ENCODE measurements at regions not wholly inside any gene's neighbourhood (a gene's known extent, or its start where the extent isn't known, plus 50 kb on each side); places are given as distances from the start of the nearest gene placed in this dataset.

- CTCF ChIA-PET (ENCODE audit: low intra/inter-chr PET ratio, low total read pairs), result no interaction called here
Observed at GRCh38 chr1:234941321-234942011, 187.2 kb downstream of the TOMM20 start.

More at GRCh38 chr1:234941321-234942011, 187.2 kb downstream of the TOMM20 start:
- Histone ChIP-seq H3K9ac (ENCODE audit: insufficient read depth, low read depth, low read length) (no peak overlapping the region), H3K27me3 (ENCODE audit: control insufficient read depth in 1 of 2, insufficient read depth in 2 of 2, low read length in 2 of 2) (no peaks in the 10 kb centered on the region), H3K36me3 (replicated peaks in 1 of 2; ENCODE audit: control insufficient read depth in 1 of 2, insufficient read depth in 2 of 2, low read length in 2 of 2) (no peaks in the 10 kb centered on the region), H3K4me2 (ENCODE audit: low read depth, low read length) (no peak overlapping the region), H3K79me2 (ENCODE audit: insufficient read depth, low read length) (no peaks in the 10 kb centered on the region), H3K9me3 (ENCODE audit: low read length) (no peaks in the 10 kb centered on the region), H2AFZ (ENCODE audit: low read length) (no peak overlapping the region), H3K4me3 (replicated peaks in 1 of 3; ENCODE audit: insufficient read depth in 1 of 3, low read depth in 2 of 3, low read length in 3 of 3) (no peak overlapping the region), H3K4me1 (ENCODE audit: insufficient read depth, low read length) (peaks cover 16% of the 10 kb centered on the region), H4K20me1 (ENCODE audit: insufficient read depth, low read length) (no peaks in the 10 kb centered on the region), H3K27ac (ENCODE audit: extremely low read length, insufficient read depth, low read length) (no peak overlapping the region)
- ATAC-seq (no peak), DNase-seq (ENCODE audit: low spot score) (no peak), FAIRE-seq (no peak)
- in situ Hi-C loops (cut with HindIII; ENCODE audit: extremely low pct_ligation_motif_present, low pct_unique_long_range_greater_than_20kb) (no loop called here), intact Hi-C loops (cut with micrococcal nuclease; ENCODE audit: unreplicated experiment) (no loop called here)
- TF ChIP-seq AGO1 (IDR thresholded peaks at IDR 0.05; ENCODE audit: low read depth, low read length, poor library complexity, severe bottlenecking) (no peak), FIP1L1 (IDR thresholded peaks at IDR 0.05; ENCODE audit: borderline replicate concordance, insufficient read depth, low read depth, low read length) (no peak), BHLHE40 (IDR thresholded peaks at IDR 0.05; ENCODE audit: low read length) (no peak), MAF1 (CRISPR knock-in tag; IDR thresholded peaks at IDR 0.05; ENCODE audit: borderline replicate concordance) (no peak), KLF12 (CRISPR knock-in tag; IDR thresholded peaks at IDR 0.05; ENCODE audit: borderline replicate concordance) (no peak), CEBPG (CRISPR knock-in tag; IDR thresholded peaks at IDR 0.05) (no peak), GMEB1 (CRISPR knock-in tag; IDR thresholded peaks at IDR 0.05; ENCODE audit: borderline replicate concordance) (no peak), ZNF691 (CRISPR knock-in tag; IDR thresholded peaks at IDR 0.05; ENCODE audit: borderline replicate concordance, low read depth) (no peak), DNMT3B (CRISPR knock-in tag; conservative IDR thresholded peaks at IDR 0.05) (no peak), TAF15 (IDR thresholded peaks at IDR 0.05; ENCODE audit: low read depth, low read length, poor library complexity, severe bottlenecking) (no peak), ZNF792 (CRISPR knock-in tag; IDR thresholded peaks at IDR 0.05) (no peak), ZNF770 (CRISPR knock-in tag; IDR thresholded peaks at IDR 0.05) (no peak), EED (CRISPR knock-in tag; IDR thresholded peaks at IDR 0.05) (no peak), ZNF337 (CRISPR knock-in tag; IDR thresholded peaks at IDR 0.05; ENCODE audit: borderline replicate concordance, low read depth) (no peak), PRPF4 (IDR thresholded peaks at IDR 0.05; ENCODE audit: low read depth, low read length, poor library complexity, severe bottlenecking) (no peak), MLLT10 (CRISPR knock-in tag; IDR thresholded peaks at IDR 0.05) (no peak), NR3C1 (CRISPR knock-in tag; IDR thresholded peaks at IDR 0.05) (no peak), FUBP1 (CRISPR knock-in tag; IDR thresholded peaks at IDR 0.05; ENCODE audit: borderline replicate concordance) (no peak)
- WGBS (ENCODE audit: low lambda C conversion rate), result 88% methylated on average over 3 of the region's 3 CpGs
- no TSS peak for BruUV-seq (replicated peaks)
- POLR2A ChIA-PET, result interaction anchor here (1.2 to 2.5 kb wide), 2 partner anchors 66 to 341 kb away, joined by 3 to 6 read pairs; no protein-coding TSS in a partner anchor
